Lung (tissue), 11 donors: ENCODE measurements at regions not wholly inside any gene's neighbourhood (a gene's known extent, or its start where the extent isn't known, plus 50 kb on each side); places are given as distances from the start of the nearest gene placed in this dataset.
"Not testable (repeated sequence)": the region's sequence is repeated elsewhere in the genome, so short reads cannot be mapped to it uniquely, and the experiment has no call there.

Experiments used
- ATAC-seq: fragments of 200-7000 bp; cut with Tn5 transposase; one replicate; pipeline ENCODE4 v1.9.1; 2020; ENCODE audit warnings: moderate number of reproducible peaks; ENCODE audit not compliant: insufficient read depth, low FRiP score
- DNase-seq, 3 donors: peaks; one replicate each; pipeline ENCODE4 v3.0.0-alpha.2; 2013 to 2017
- H3K27ac ChIP-seq, 2 donors: one replicate each; pipeline ENCODE4 v1.5.1; 2013; ENCODE audit warnings: mild to moderate bottlenecking in 2 of 2, moderate library complexity in 2 of 2, control low read depth in 1 of 2, inconsistent platforms in 1 of 2, low read depth in 1 of 2, low read length in 1 of 2
- H3K27me3 ChIP-seq, 3 donors: one replicate each; pipeline ENCODE4 v1.5.1; 2013; ENCODE audit warnings: low read length in 2 of 3; ENCODE audit not compliant: control insufficient read depth in 3 of 3, insufficient read depth in 3 of 3
- H3K36me3 ChIP-seq, 4 donors: one replicate each; pipeline ENCODE4 v1.5.1; 2013; ENCODE audit warnings: low read length in 4 of 4, mild to moderate bottlenecking in 1 of 4, moderate library complexity in 1 of 4; ENCODE audit not compliant: control insufficient read depth in 4 of 4, insufficient read depth in 4 of 4
- H3K4me1 ChIP-seq, 5 donors: one replicate each; pipeline ENCODE4 v1.5.1; 2013; ENCODE audit warnings: low read length in 5 of 5, mild to moderate bottlenecking in 2 of 5, moderate library complexity in 1 of 5; ENCODE audit not compliant: control insufficient read depth in 5 of 5, insufficient read depth in 5 of 5
- H3K4me3 ChIP-seq: one replicate; pipeline ENCODE4 v1.5.1; 2013; ENCODE audit warnings: mild to moderate bottlenecking, control low read depth, moderate library complexity
- H3K9ac ChIP-seq, 2 donors: one replicate each; pipeline ENCODE4 v1.5.1; 2013; ENCODE audit warnings: low read length in 2 of 2, control low read depth in 1 of 2; ENCODE audit not compliant: insufficient read depth in 1 of 2
- H3K9me3 ChIP-seq, 4 donors: one replicate each; pipeline ENCODE4 v1.5.1; 2013; ENCODE audit warnings: low read length in 3 of 4, mild to moderate bottlenecking in 1 of 4, moderate library complexity in 1 of 4; ENCODE audit not compliant: control insufficient read depth in 4 of 4, insufficient read depth in 3 of 4
- CTCF ChIP-seq: IDR thresholded peaks from 2 replicates; pipeline ENCODE4 v1.5.1; 2012; ENCODE audit warnings: mild to moderate bottlenecking; ENCODE audit errors: control extremely low read depth, extremely low read depth
- WGBS, 2 donors: extraction: QIAGEN DNeasy Blood & Tissue Kit; methylation state at CpG; one replicate each; pipeline ENCODE4 v1.1.7; 2013; 5-methylcytosine and 5-hydroxymethylcytosine counted together
- donor health status: control.
- donor health status: control.
- donor health status: Bipolar disorder and iron deficiency.
- donor health status: healthy.
- donor health status: DM: yes; HTN: yes; CAD: no.

DNA sequence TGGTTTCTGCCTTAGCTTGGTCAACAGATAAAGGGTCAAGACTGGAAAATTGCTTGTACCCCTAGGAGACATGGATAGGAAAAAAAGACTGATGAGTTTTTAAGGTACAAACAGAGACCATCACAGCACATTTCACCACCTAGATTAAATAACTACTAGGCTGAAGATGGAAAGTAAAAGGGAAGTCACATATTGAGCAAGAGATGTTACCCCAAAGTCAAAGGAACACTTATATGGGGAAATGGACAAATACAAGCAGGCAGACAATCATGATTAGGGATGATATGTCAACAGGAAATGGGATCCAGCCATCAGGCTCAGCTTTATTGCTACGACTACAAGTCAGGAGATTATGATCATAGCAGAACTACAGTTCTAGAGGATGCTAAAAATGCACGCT lies 1643.1 kb upstream of the CELF4 start:
- Histone ChIP-seq H3K4me1 (peaks cover 0 to 9% (median 0%) of the 10 kb centered on the region in 5 donors), H3K9me3 (peaks cover 0 to 3% (median 0%) of the 10 kb centered on the region in 4 donors), H3K9ac (no peak overlapping the region), H3K27ac (no peak overlapping the region), H3K36me3 (no peaks in the 10 kb centered on the region), H3K4me3 (no peak overlapping the region), H3K27me3 (no peaks in the 10 kb centered on the region)
- TF ChIP-seq CTCF = no peak
- 60 to 73% methylated on average over 2 of the region's 2 CpGs for WGBS, 2 donors
- ATAC-seq = no peak
- DNase-seq = no peak

DNA sequence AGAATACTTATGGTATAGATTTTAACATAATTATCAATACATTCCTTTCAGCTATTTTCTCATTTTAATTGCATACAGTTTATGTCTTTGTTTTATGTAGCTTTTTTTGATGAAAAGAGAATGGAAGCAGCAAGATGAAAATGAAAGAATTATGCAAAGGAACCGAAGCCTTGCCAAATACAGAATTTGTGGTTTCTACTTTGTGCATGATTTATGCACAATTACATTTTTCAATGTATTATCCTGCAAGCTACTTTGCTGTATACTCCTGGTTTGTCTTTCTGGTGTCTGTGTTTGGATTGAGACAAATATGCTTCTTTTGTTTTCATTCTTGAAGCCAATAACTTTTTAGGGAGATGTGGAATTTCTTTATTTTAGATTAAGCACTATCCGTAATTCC lies 1642.6 kb upstream of the CELF4 start:
- Histone ChIP-seq H3K36me3 (no peaks in the 10 kb centered on the region), H3K27ac (no peak overlapping the region), H3K4me3 (no peak overlapping the region), H3K4me1 (peaks cover 0 to 9% (median 0%) of the 10 kb centered on the region in 5 donors), H3K27me3 (no peaks in the 10 kb centered on the region), H3K9me3 (peaks cover 0 to 3% (median 0%) of the 10 kb centered on the region in 4 donors), H3K9ac (no peak overlapping the region)
- DNase-seq (no peak), ATAC-seq (no peak)
- no peak for TF ChIP-seq CTCF
- WGBS, 2 donors = 46 to 48% methylated on average over 2 of the region's 2 CpGs

DNA sequence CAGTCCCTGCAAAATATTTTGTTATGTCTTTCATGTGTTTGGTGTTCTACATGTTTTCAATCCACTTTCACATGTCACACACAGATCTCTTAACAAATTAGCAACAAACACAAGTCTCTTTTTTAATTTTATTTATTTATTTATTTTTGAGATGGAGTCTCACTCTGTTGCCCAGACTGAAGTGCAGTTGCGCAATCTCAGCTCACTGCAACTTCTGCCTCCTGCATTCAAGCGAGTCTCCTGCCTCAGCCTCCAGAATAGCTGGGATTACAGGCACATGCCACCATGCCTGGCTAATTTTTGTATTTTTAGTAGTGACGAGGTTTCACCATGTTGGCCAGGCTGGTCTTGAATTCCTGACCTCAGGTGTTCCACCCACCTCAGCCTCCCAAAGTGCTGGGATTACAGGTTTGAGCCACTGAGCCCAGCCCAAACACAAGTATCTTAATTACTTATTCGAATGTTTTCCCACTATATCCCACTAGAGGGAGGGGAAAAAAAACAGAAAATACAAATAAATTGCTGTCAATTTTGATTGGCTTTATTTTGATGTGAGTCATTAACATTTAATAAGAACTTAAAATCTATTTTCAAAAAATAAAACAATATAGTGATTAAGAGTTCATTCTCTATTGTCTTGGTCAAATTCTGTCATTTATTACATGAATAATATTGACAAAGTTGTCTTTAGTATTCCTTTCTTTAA lies 1641.0 kb upstream of the CELF4 start:
- not testable (repeated sequence) for H3K9me3 ChIP-seq, H3K4me1 ChIP-seq, H3K4me3 ChIP-seq, H3K9ac ChIP-seq, H3K27me3 ChIP-seq, DNase-seq, ATAC-seq, H3K36me3 ChIP-seq, H3K27ac ChIP-seq
- WGBS, 2 donors = 92 to 95% methylated on average over 4 of the region's 4 CpGs

DNA sequence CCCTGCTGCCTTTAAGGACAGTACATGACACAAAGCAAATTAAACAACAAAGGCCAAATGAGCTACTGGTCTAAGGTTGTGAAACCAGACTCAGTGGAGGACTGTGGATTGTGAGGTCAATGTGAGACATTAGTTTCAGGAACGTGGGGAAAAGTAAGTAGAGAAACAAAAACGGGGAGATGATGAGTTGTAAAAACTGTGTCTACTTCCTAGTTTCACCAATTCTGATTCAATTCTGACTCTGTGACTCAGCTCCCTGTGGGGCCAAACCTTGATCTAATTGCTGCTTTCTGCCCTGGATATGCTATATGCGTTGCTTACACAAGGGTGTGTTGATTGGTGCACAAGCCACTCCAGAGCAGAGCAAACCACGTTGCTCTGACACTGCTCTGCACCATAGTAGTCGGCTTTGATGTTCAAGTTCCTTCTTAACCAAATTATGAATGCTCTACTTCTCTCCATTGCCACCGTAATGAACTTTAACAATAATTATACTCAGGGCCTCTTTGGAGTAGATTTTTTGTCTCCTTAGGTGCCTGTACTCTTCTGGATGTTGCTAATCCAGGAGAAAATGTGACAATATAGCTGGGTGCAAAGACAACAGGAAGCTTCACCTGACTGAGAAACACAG lies 1640.1 kb upstream of the CELF4 start:
- Histone ChIP-seq H3K27ac (no peak overlapping the region), H3K4me3 (no peak overlapping the region), H3K9ac (no peak overlapping the region), H3K36me3 (no peaks in the 10 kb centered on the region), H3K4me1 (peaks cover 0 to 9% (median 0%) of the 10 kb centered on the region in 5 donors), H3K27me3 (no peaks in the 10 kb centered on the region), H3K9me3 (no peaks in the 10 kb centered on the region)
- ATAC-seq (no peak), DNase-seq (no peak)
- TF ChIP-seq CTCF = no peak
- 79 to 92% methylated on average over 6 of the region's 6 CpGs for WGBS, 2 donors
